Mesenchymal stem cell (in vitro differentiated cells and primary cell): ENCODE measurements at regions not wholly inside any gene's neighbourhood (a gene's known extent, or its start where the extent isn't known, plus 50 kb on each side); places are given as distances from the start of the nearest gene placed in this dataset.
"Not testable (repeated sequence)": the region's sequence is repeated elsewhere in the genome, so short reads cannot be mapped to it uniquely, and the experiment has no call there.

Source experiments
- DNase-seq: peaks from one replicate; pipeline ENCODE4 v3.0.0-alpha.2; 2013
- H2AFZ ChIP-seq: one replicate; pipeline ENCODE4 v1.6.1; 2013; ENCODE audit warnings: low read depth, mild to moderate bottlenecking, control low read depth, inconsistent platforms, low read length, moderate library complexity
- H2AK5ac ChIP-seq: 2 replicates; pipeline ENCODE4 v1.6.1; 2013; ENCODE audit warnings: low read length, moderate library complexity, mild to moderate bottlenecking, inconsistent platforms; ENCODE audit not compliant: severe bottlenecking
- H2BK120ac ChIP-seq: one replicate; pipeline ENCODE4 v1.6.1; 2013; ENCODE audit warnings: low read depth, mild to moderate bottlenecking, inconsistent platforms, low read length, moderate library complexity
- H2BK12ac ChIP-seq, 2 experiments: one replicate each; pipeline ENCODE4 v1.6.1; 2013; ENCODE audit warnings: inconsistent platforms in 2 of 2, low read length in 2 of 2, mild to moderate bottlenecking in 2 of 2, moderate library complexity in 2 of 2, control low read depth in 1 of 2
- H2BK15ac ChIP-seq: one replicate; pipeline ENCODE4 v1.6.1; 2013; ENCODE audit warnings: mild to moderate bottlenecking, low read depth, inconsistent platforms; ENCODE audit not compliant: poor library complexity, severe bottlenecking
- H2BK5ac ChIP-seq: 2 replicates; pipeline ENCODE4 v1.6.1; 2013; ENCODE audit warnings: low read depth, mild to moderate bottlenecking, low read length, control low read depth, inconsistent platforms; ENCODE audit not compliant: poor library complexity, severe bottlenecking
- H3K14ac ChIP-seq, 2 experiments: one replicate each; pipeline ENCODE4 v1.6.1; 2013; ENCODE audit warnings: inconsistent platforms in 2 of 2, low read length in 2 of 2, control low read depth in 1 of 2, mild to moderate bottlenecking in 1 of 2, moderate library complexity in 1 of 2
- H3K18ac ChIP-seq, 2 experiments: one replicate each; pipeline ENCODE4 v1.6.1; 2013; ENCODE audit warnings: inconsistent platforms in 2 of 2, low read length in 2 of 2, control low read depth in 1 of 2, low read depth in 1 of 2, mild to moderate bottlenecking in 1 of 2
- H3K23ac ChIP-seq, 2 experiments: one replicate each; pipeline ENCODE4 v1.6.1; 2013; ENCODE audit warnings: inconsistent platforms in 2 of 2, low read length in 2 of 2, mild to moderate bottlenecking in 2 of 2, moderate library complexity in 2 of 2, control low read depth in 1 of 2
- H3K27ac ChIP-seq: 2 replicates; pipeline ENCODE4 v1.5.1; 2013; ENCODE audit warnings: mild to moderate bottlenecking, moderate library complexity, low read length, control low read depth, inconsistent platforms; ENCODE audit not compliant: poor library complexity, severe bottlenecking
- H3K27me3 ChIP-seq, 2 experiments: 2 replicates each; pipeline versions ENCODE4 v1.6.1 to v1.7.0; 2013; ENCODE audit warnings: low read length in 2 of 2, mild to moderate bottlenecking in 2 of 2, moderate library complexity in 2 of 2, control low read depth in 1 of 2, inconsistent platforms in 1 of 2; ENCODE audit not compliant: control insufficient read depth in 1 of 2, insufficient read depth in 1 of 2
- H3K36me3 ChIP-seq, 2 experiments: 2 replicates each; pipeline versions ENCODE4 v1.6.1 to v1.7.0; 2013; ENCODE audit warnings: low read length in 2 of 2, control low read depth in 1 of 2, inconsistent platforms in 1 of 2, low read depth in 1 of 2, mild to moderate bottlenecking in 1 of 2; ENCODE audit not compliant: insufficient read depth in 2 of 2, control insufficient read depth in 1 of 2
- H3K4ac ChIP-seq, 2 experiments: one replicate each; pipeline ENCODE4 v1.6.1; 2013; ENCODE audit warnings: inconsistent platforms in 2 of 2, low read length in 2 of 2, mild to moderate bottlenecking in 2 of 2, moderate library complexity in 2 of 2, control low read depth in 1 of 2, low read depth in 1 of 2
- H3K4me1 ChIP-seq: 2 replicates; pipeline ENCODE4 v1.6.1; 2013; ENCODE audit warnings: low read depth, low read length, control low read depth; ENCODE audit not compliant: control insufficient read depth, insufficient read depth
- H3K4me2 ChIP-seq: 2 replicates; pipeline ENCODE4 v1.6.1; 2013; ENCODE audit warnings: low read length, mild to moderate bottlenecking, inconsistent platforms; ENCODE audit not compliant: poor library complexity, severe bottlenecking
- H3K4me3 ChIP-seq, 2 experiments: 2 replicates each; pipeline versions ENCODE4 v1.5.1 to v1.7.0; 2013; ENCODE audit warnings: low read length in 2 of 2, mild to moderate bottlenecking in 2 of 2, control low read depth in 1 of 2, low read depth in 1 of 2; ENCODE audit not compliant: insufficient read depth in 1 of 2
- H3K79me1 ChIP-seq: replicated peaks from 2 replicates; pipeline ENCODE4 v1.6.1; 2013; ENCODE audit warnings: mild to moderate bottlenecking, control low read depth, low read length, inconsistent platforms; ENCODE audit not compliant: poor library complexity, severe bottlenecking
- H3K9ac ChIP-seq: 2 replicates; pipeline ENCODE4 v1.7.0; 2013; ENCODE audit warnings: mild to moderate bottlenecking, low read length, moderate library complexity
- H3K9me3 ChIP-seq: 2 replicates; pipeline ENCODE4 v1.7.0; 2013; ENCODE audit warnings: mild to moderate bottlenecking, low read length; ENCODE audit not compliant: control insufficient read depth
- H4K8ac ChIP-seq: one replicate; pipeline ENCODE4 v1.6.1; 2013; ENCODE audit warnings: inconsistent platforms, mild to moderate bottlenecking, low read length, moderate library complexity
- H4K91ac ChIP-seq: one replicate; pipeline ENCODE4 v1.6.1; 2013; ENCODE audit warnings: mild to moderate bottlenecking, low read length, inconsistent platforms
- WGBS: methylation state at CpG from one replicate; pipeline ENCODE4 v1.1.7; 2013; ENCODE audit warnings: mixed read lengths; 5-methylcytosine and 5-hydroxymethylcytosine counted together

- H2BK5ac ChIP-seq, result no peak overlapping the region
- H4K91ac ChIP-seq, result no peak overlapping the region
These were observed 344.6 kb downstream of the SV2B start for GRCh38 chr15:91444656-91445055.

GRCh38 chr15:91445695-91446228 lies 345.7 kb downstream of the SV2B start:
- Histone ChIP-seq H3K79me1 (no peaks in the 10 kb centered on the region), H3K27me3 (no peaks in the 10 kb centered on the region), H3K4me1 (no peaks in the 10 kb centered on the region), H2BK15ac (no peak overlapping the region), H3K23ac (no peak overlapping the region), H2AFZ (no peak overlapping the region), H3K9me3 (peaks cover 17% of the 10 kb centered on the region), H3K27ac (no peak overlapping the region), H2AK5ac (no peak overlapping the region), H3K4me3 (no peak overlapping the region), H3K9ac (no peak overlapping the region), H3K18ac (no peak overlapping the region), H3K4ac (no peak overlapping the region), H2BK5ac (no peak overlapping the region), H4K91ac (no peak overlapping the region), H3K36me3 (no peaks in the 10 kb centered on the region), H2BK12ac (no peak overlapping the region), H3K4me2 (no peak overlapping the region), H4K8ac (no peak overlapping the region), H2BK120ac (no peak overlapping the region), H3K14ac (no peak overlapping the region)
- DNase-seq, result no peak
- 69% methylated on average over 2 of the region's 3 CpGs for WGBS

More at GRCh38 chr15:91444656-91445055, 344.6 kb downstream of the SV2B start:
- H2BK120ac ChIP-seq, result no peak overlapping the region
- H2BK15ac ChIP-seq, result no peak overlapping the region
- no peak overlapping the region for H3K9ac ChIP-seq
- no peak overlapping the region for H4K8ac ChIP-seq
- no peak overlapping the region for H2BK12ac ChIP-seq
- no peak overlapping the region for H3K27ac ChIP-seq
- no peak overlapping the region for H3K18ac ChIP-seq
- WGBS, result 97% methylated on average over 3 of the region's 3 CpGs
- no peak overlapping the region for H3K4ac ChIP-seq
- H2AFZ ChIP-seq, result no peak overlapping the region
- H3K4me1 ChIP-seq, result no peaks in the 10 kb centered on the region
- no peak for DNase-seq
- no peaks in the 10 kb centered on the region for H3K79me1 ChIP-seq
- H3K14ac ChIP-seq, result no peak overlapping the region
- H3K9me3 ChIP-seq, result peaks cover 20% of the 10 kb centered on the region
- H3K4me3 ChIP-seq, result no peak overlapping the region
- no peak overlapping the region for H3K23ac ChIP-seq
- H3K36me3 ChIP-seq, result no peaks in the 10 kb centered on the region
- no peak overlapping the region for H2AK5ac ChIP-seq
- H3K27me3 ChIP-seq, result no peaks in the 10 kb centered on the region
- H3K4me2 ChIP-seq, result no peak overlapping the region

DNA sequence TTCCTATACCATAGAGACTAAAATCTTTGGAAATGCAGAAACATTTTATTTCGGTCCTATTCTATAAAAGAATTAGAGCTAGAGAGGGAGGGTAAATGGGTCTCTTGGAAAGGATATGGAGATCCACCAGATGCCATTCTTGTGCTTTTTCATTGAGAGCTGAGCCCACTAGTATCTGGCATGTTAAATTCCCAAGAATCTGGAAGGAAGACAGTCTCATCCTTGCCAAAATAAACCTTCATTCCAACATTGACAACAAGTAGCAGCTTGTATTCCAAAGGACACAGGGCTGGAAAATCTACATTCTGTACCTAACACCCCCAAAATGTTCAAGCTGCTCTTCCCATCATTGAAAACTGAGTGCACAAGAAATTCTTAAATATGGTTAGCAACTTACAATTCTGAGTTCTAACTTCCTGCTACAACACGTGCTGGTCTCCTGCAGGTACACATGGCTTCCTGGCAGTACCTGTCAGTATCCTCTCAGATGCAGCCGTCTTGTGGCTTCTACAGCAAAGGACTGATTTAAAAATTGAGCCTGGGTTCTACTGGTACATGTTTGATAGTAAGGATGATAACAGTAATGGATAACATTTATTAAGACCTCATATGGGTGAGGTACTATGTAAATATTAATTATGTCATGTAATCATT lies 348.1 kb downstream of the SV2B start:
- peaks cover 8% of the 10 kb centered on the region for H3K9me3 ChIP-seq
- H2BK120ac ChIP-seq, result no peak overlapping the region
- H2AK5ac ChIP-seq, result no peak overlapping the region
- no peak overlapping the region for H3K4ac ChIP-seq
- H2AFZ ChIP-seq, result no peak overlapping the region
- no peaks in the 10 kb centered on the region for H3K27me3 ChIP-seq
- H3K4me1 ChIP-seq, result no peaks in the 10 kb centered on the region
- H3K4me2 ChIP-seq, result no peak overlapping the region
- no peak overlapping the region for H2BK15ac ChIP-seq
- H3K36me3 ChIP-seq, result no peaks in the 10 kb centered on the region
- H2BK5ac ChIP-seq, result no peak overlapping the region
- no peak overlapping the region for H4K91ac ChIP-seq
- no peak overlapping the region for H3K27ac ChIP-seq
- H2BK12ac ChIP-seq, result no peak overlapping the region
- H4K8ac ChIP-seq, result no peak overlapping the region
- H3K79me1 ChIP-seq, result no peaks in the 10 kb centered on the region
- no peak overlapping the region for H3K18ac ChIP-seq
- no peak overlapping the region for H3K9ac ChIP-seq
- no peak overlapping the region for H3K4me3 ChIP-seq
- no peak overlapping the region for H3K23ac ChIP-seq
- 72% methylated on average over 3 of the region's 3 CpGs for WGBS
- DNase-seq, result no peak
- H3K14ac ChIP-seq, result no peak overlapping the region

DNA sequence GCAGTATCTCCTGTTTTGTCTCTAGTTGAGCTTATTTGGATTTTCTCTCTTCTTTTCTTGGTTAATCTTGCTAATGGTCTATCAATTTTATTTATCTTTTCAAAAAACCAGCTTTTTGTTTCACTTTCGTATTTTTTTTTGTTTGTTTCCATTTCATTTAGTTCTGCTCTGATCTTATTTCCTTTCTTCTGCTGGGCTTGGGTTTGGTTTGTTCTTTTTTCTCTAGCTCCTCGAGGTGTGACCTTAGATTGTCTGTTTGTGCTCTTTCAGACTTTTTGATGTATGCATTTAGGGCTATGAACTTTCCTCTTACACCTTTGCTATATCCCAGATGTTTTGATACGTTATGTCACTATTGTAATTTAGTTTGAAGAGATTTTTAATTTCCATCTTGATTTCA lies 353.3 kb downstream of the SV2B start:
- not testable (repeated sequence) for H2AK5ac ChIP-seq, H3K4me3 ChIP-seq, H3K14ac ChIP-seq, H3K27me3 ChIP-seq, H3K4ac ChIP-seq, H3K9me3 ChIP-seq, H2BK15ac ChIP-seq, H3K9ac ChIP-seq, H3K36me3 ChIP-seq, H4K91ac ChIP-seq, H3K4me1 ChIP-seq, H2BK12ac ChIP-seq, DNase-seq, H2BK5ac ChIP-seq, H3K27ac ChIP-seq, H2AFZ ChIP-seq, H3K23ac ChIP-seq, H3K79me1 ChIP-seq, H2BK120ac ChIP-seq, H3K18ac ChIP-seq, H3K4me2 ChIP-seq, H4K8ac ChIP-seq
- 20% methylated on average over 1 of the region's 3 CpGs for WGBS
